Tibial nerve (tissue), 4 donors: ENCODE measurements at regions not wholly inside any gene's neighbourhood (a gene's known extent, or its start where the extent isn't known, plus 50 kb on each side); places are given as distances from the start of the nearest gene placed in this dataset.

Source experiments
- DNase-seq, 2 donors: peaks; one replicate each; pipeline ENCODE4 v3.0.0-alpha.2; 2019; ENCODE audit warnings: low spot score in 2 of 2
- H3K27ac ChIP-seq, 4 donors: fragments of 200-600 bp; sonication (generic) in 3 of 4; one replicate each; pipeline ENCODE4 v1.5.1; 2017 to 2019; ENCODE audit warnings: mild to moderate bottlenecking in 1 of 4
- H3K27me3 ChIP-seq, 2 donors: fragments of 200-600 bp; sonication (generic) in 1 of 2; one replicate each; pipeline versions ENCODE4 v1.5.1 to v1.6.0; 2017 to 2019
- H3K36me3 ChIP-seq, 3 donors: fragments of 200-600 bp; sonication (generic); one replicate each; pipeline ENCODE4 v1.5.1; 2018 to 2019
- H3K4me1 ChIP-seq, 4 donors: fragments of 200-600 bp; sonication (generic) in 3 of 4; one replicate each; pipeline ENCODE4 v1.5.1; 2017 to 2019
- H3K4me3 ChIP-seq, 4 donors: fragments of 200-600 bp; sonication (generic) in 3 of 4; one replicate each; pipeline ENCODE4 v1.5.1; 2017 to 2019; ENCODE audit warnings: mild to moderate bottlenecking in 1 of 4, moderate library complexity in 1 of 4
- H3K9me3 ChIP-seq, 4 donors: fragments of 200-600 bp; sonication (generic) in 3 of 4; one replicate each; pipeline ENCODE4 v1.5.1; 2017 to 2019
- CTCF ChIP-seq, 5 experiments: fragments of 200-600 bp in 3 of 5; fragments of 450-650 bp in 2 of 5; sonication (generic) in 3 of 5; IDR thresholded peaks; one replicate each; pipeline ENCODE4 v1.5.1; 2016 to 2019; ENCODE audit warnings: antibody characterized with exemption in 5 of 5, mild to moderate bottlenecking in 3 of 5, moderate library complexity in 2 of 5
- EP300 ChIP-seq, 2 donors: sonication (generic); formaldehyde crosslinking; IDR thresholded peaks; one replicate each; pipeline ENCODE4 v1.6.1; 2017; ENCODE audit warnings: antibody characterized with exemption in 2 of 2, mild to moderate bottlenecking in 1 of 2
- POLR2A ChIP-seq, 2 donors: fragments of 450-650 bp; IDR thresholded peaks; one replicate each; pipeline ENCODE4 v1.6.1; 2017; ENCODE audit warnings: antibody characterized with exemption in 2 of 2, mild to moderate bottlenecking in 2 of 2, moderate library complexity in 2 of 2
- WGBS, 2 donors: methylation state at CpG; one replicate each; pipeline ENCODE4 v1.1.5; 2018; 5-methylcytosine and 5-hydroxymethylcytosine counted together

GRCh38 chr12:95418142-95418541 lies 55.8 kb upstream of the METAP2 start:
- peaks cover 0 to 13% (median 2%) of the 10 kb centered on the region in 4 donors for H3K4me1 ChIP-seq
- DNase-seq: no peak
- no peak overlapping the region for H3K27ac ChIP-seq
- no peaks in the 10 kb centered on the region for H3K27me3 ChIP-seq
- H3K4me3 ChIP-seq: no peak overlapping the region
- TF ChIP-seq EP300 (IDR thresholded peaks at IDR 0.05) (no peak), POLR2A (IDR thresholded peaks at IDR 0.05) (no peak), CTCF (IDR thresholded peaks at IDR 0.05) (no peak)
- H3K9me3 ChIP-seq: no peaks in the 10 kb centered on the region
- WGBS, 2 donors: 55 to 60% methylated on average over 2 of the region's 2 CpGs
- H3K36me3 ChIP-seq: no peaks in the 10 kb centered on the region
